ENCODE measurements at regions not wholly inside any gene's neighbourhood (a gene's known extent, or its start where the extent isn't known, plus 50 kb on each side); places are given as distances from the start of the nearest gene placed in this dataset.
"Not testable (repeated sequence)": the region's sequence is repeated elsewhere in the genome, so short reads cannot be mapped to it uniquely, and the experiment has no call there.

DNA sequence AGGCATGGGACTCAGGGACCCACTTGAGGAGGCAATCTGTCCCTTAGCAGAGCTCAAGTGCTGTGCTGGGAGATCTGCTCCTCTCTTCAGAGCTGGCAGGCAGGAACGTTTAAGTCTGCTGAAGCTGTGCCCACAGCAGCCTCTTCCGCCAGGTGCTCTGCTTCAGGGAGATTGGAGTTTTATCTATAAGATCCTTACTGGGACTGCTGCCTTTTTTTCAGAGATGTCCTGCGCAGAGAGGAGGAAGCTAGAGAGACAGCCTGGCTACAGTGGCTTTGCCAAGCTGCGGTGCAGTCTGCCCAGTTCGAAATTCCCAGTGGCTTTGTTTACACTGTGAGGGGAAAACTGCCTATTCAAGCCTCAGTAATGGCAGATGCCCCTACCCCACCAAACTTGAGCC is 329.8 kb downstream of the BMPER start:
- H4K91ac ChIP-seq (ENCODE audit: insufficient read depth, low read depth, low read length); H4K20me1 ChIP-seq (ENCODE audit: insufficient read depth, low read length); H2BK15ac ChIP-seq (ENCODE audit: low read depth, low read length); H3K4ac ChIP-seq (ENCODE audit: low read depth, low read length); dilution Hi-C loops (cut with HindIII; ENCODE audit: low sequenced_read_pairs, unreplicated experiment); CTCF ChIA-PET; DNase-seq; H2BK5ac ChIP-seq (ENCODE audit: low read depth, low read length, poor library complexity, severe bottlenecking); H3K4me1 ChIP-seq (ENCODE audit: control insufficient read depth, insufficient read depth, low read length); H3K36me3 ChIP-seq (ENCODE audit: control insufficient read depth, insufficient read depth, low read length); H3K4me3 ChIP-seq (ENCODE audit: insufficient read depth, low read depth, low read length); BruUV-seq (replicated peaks); H3K27ac ChIP-seq (ENCODE audit: insufficient read depth, low read length); ATAC-seq (ENCODE audit: low read depth); in situ Hi-C loops (cut with MboI; ENCODE audit: low sequenced_read_pairs); H3K18ac ChIP-seq (ENCODE audit: low read depth, low read length); H3K4me2 ChIP-seq (ENCODE audit: low read depth, low read length); H2BK120ac ChIP-seq (ENCODE audit: low read depth, low read length); H3K56ac ChIP-seq (ENCODE audit: extremely low read depth, insufficient read depth, low read length); H3K9me1 ChIP-seq (ENCODE audit: insufficient read depth, low read length); H3K79me1 ChIP-seq (ENCODE audit: low read depth in 1 of 2, low read length in 2 of 2); H3K27me3 ChIP-seq (ENCODE audit: control insufficient read depth, insufficient read depth, low read length); H2BK20ac ChIP-seq (ENCODE audit: low read depth, low read length); H3K23ac ChIP-seq (ENCODE audit: low read depth, low read length); H2AFZ ChIP-seq (replicated peaks; ENCODE audit: low read length, poor library complexity); H2AK5ac ChIP-seq (ENCODE audit: low read depth, low read length); H4K8ac ChIP-seq (ENCODE audit: low read depth in 2 of 2, low read length in 2 of 2); H2AK9ac ChIP-seq (replicated peaks; ENCODE audit: low read depth, low read length, poor library complexity); H3K9me3 ChIP-seq (ENCODE audit: control insufficient read depth, insufficient read depth, low read length); intact Hi-C loops (cut with micrococcal nuclease); H3K14ac ChIP-seq (replicated peaks; ENCODE audit: low read depth, low read length); H4K5ac ChIP-seq (ENCODE audit: low read depth, low read length); H3K9ac ChIP-seq (ENCODE audit: low read depth, low read length): not testable (repeated sequence)
- WGBS, 2 experiments (ENCODE audit: extremely low coverage in 2 of 2, insufficient read length in 1 of 2) = 60% methylated on average over 2 of the region's 5 CpGs; no CpG with 5 or more reads in 1 of the 2 experiments
- POLR2A ChIA-PET (ENCODE audit: unreplicated experiment) = interaction anchor here (0.6 kb wide), 1 partner anchor 275 kb away, joined by 3 read pairs; no protein-coding TSS in a partner anchor

Measured in IMR-90 (cell line).